Endodermal cell (in vitro differentiated cells): ENCODE measurements at regions not wholly inside any gene's neighbourhood (a gene's known extent, or its start where the extent isn't known, plus 50 kb on each side); places are given as distances from the start of the nearest gene placed in this dataset.

Experiments used
- DNase-seq: peaks from one replicate; pipeline ENCODE4 v3.0.0-alpha.2; 2017
- H3K27ac ChIP-seq: 2 replicates; pipeline ENCODE4 v1.5.1; 2013; ENCODE audit warnings: mild to moderate bottlenecking, low read depth, low read length, moderate library complexity
- H3K27me3 ChIP-seq: 2 replicates; pipeline ENCODE4 v1.6.1; 2013; ENCODE audit warnings: mild to moderate bottlenecking, low read length, moderate library complexity; ENCODE audit not compliant: insufficient read depth, control insufficient read depth, poor library complexity, severe bottlenecking
- H3K36me3 ChIP-seq: 2 replicates; pipeline ENCODE4 v1.7.0; 2013; ENCODE audit warnings: mild to moderate bottlenecking, low read length, moderate library complexity; ENCODE audit not compliant: control insufficient read depth, insufficient read depth
- H3K4me1 ChIP-seq: one replicate; pipeline ENCODE4 v1.7.0; 2013; ENCODE audit warnings: low read length; ENCODE audit not compliant: control insufficient read depth, insufficient read depth
- H3K4me3 ChIP-seq: 2 replicates; pipeline ENCODE4 v1.5.1; 2013; ENCODE audit warnings: mild to moderate bottlenecking, low read length, moderate library complexity
- H3K9ac ChIP-seq: 2 replicates; pipeline ENCODE4 v1.6.1; 2013; ENCODE audit warnings: mild to moderate bottlenecking, low read length, moderate library complexity; ENCODE audit not compliant: poor library complexity, severe bottlenecking; ENCODE audit errors: extremely low read depth
- H3K9me3 ChIP-seq: 2 replicates; pipeline ENCODE4 v1.6.1; 2013; ENCODE audit warnings: mild to moderate bottlenecking, low read length, moderate library complexity; ENCODE audit not compliant: control insufficient read depth
- H3K27ac Mint-ChIP-seq: 2 replicates; pipeline ENCODE4 v1.8.0; 2020; ENCODE audit warnings: mixed read lengths
- H3K27me3 Mint-ChIP-seq: 2 replicates; pipeline ENCODE4 v1.8.0; 2021; ENCODE audit warnings: mild to moderate bottlenecking, mixed read lengths; ENCODE audit not compliant: insufficient read depth
- H3K36me3 Mint-ChIP-seq: 2 replicates; pipeline ENCODE4 v1.8.0; 2020; ENCODE audit warnings: low read depth, mixed read lengths
- H3K4me1 Mint-ChIP-seq: 2 replicates; pipeline ENCODE4 v1.8.0; 2020; ENCODE audit warnings: mixed read lengths
- H3K4me3 Mint-ChIP-seq: 2 replicates; pipeline ENCODE4 v1.8.0; 2020; ENCODE audit warnings: mild to moderate bottlenecking, moderate library complexity, mixed read lengths
- H3K9me3 Mint-ChIP-seq: 2 replicates; pipeline ENCODE4 v1.8.0; 2020; ENCODE audit warnings: mild to moderate bottlenecking, mixed read lengths
- WGBS, 2 experiments: methylation state at CpG; one replicate each; pipeline versions ENCODE4 v1.1.5 to v1.1.7; 2013; ENCODE audit warnings: missing lambda C conversion rate in 2 of 2, mixed read lengths in 1 of 2; ENCODE audit not compliant: insufficient coverage in 1 of 2, insufficient read length in 1 of 2; 5-methylcytosine and 5-hydroxymethylcytosine counted together
- TF ChIP-seq, protein P1 (sequence below): fragments of 200-600 bp; sonication (generic); conservative IDR thresholded peaks from 2 replicates; pipeline ENCODE4 v1.5.0; 2021; ENCODE audit warnings: antibody characterized with exemption, mild to moderate bottlenecking

DNA sequence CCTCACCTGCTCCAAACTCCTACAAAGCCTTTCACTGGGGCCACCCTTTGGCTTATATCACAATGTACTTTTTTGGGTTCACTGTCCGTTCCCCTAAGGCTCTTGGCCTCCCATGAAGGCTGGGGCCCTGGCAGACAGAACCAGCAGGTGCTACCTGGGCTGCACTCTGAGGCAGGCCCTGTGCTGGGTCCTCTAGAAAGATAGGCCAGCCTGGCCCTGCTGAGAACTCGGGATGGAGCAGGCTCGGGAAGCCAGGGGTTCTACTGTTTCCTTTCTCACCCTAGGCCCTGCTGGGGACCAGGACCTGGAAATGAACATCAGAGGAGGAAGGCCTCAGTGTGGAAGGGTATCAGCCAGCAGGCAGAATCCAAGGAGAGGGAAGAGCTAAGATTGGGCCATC, 79.5 kb downstream of the MRPL14 start:
- TF ChIP-seq, protein P1, sequence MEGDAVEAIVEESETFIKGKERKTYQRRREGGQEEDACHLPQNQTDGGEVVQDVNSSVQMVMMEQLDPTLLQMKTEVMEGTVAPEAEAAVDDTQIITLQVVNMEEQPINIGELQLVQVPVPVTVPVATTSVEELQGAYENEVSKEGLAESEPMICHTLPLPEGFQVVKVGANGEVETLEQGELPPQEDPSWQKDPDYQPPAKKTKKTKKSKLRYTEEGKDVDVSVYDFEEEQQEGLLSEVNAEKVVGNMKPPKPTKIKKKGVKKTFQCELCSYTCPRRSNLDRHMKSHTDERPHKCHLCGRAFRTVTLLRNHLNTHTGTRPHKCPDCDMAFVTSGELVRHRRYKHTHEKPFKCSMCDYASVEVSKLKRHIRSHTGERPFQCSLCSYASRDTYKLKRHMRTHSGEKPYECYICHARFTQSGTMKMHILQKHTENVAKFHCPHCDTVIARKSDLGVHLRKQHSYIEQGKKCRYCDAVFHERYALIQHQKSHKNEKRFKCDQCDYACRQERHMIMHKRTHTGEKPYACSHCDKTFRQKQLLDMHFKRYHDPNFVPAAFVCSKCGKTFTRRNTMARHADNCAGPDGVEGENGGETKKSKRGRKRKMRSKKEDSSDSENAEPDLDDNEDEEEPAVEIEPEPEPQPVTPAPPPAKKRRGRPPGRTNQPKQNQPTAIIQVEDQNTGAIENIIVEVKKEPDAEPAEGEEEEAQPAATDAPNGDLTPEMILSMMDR: no peak
- no peak overlapping the region for H3K27ac Mint-ChIP-seq
- Histone ChIP-seq H3K4me1 (peaks cover 12% of the 10 kb centered on the region), H3K27ac (no peak overlapping the region), H3K9ac (no peak overlapping the region), H3K4me3 (no peak overlapping the region), H3K36me3 (no peaks in the 10 kb centered on the region), H3K27me3 (no peaks in the 10 kb centered on the region), H3K9me3 (no peaks in the 10 kb centered on the region)
- H3K4me1 Mint-ChIP-seq: peaks cover 17% of the 10 kb centered on the region
- H3K9me3 Mint-ChIP-seq: no peaks in the 10 kb centered on the region
- no peak overlapping the region for H3K4me3 Mint-ChIP-seq
- 88% methylated on average over 3 of the region's 3 CpGs; no CpG with 5 or more reads in 1 of the 2 experiments for WGBS, 2 experiments
- H3K36me3 Mint-ChIP-seq: no peaks in the 10 kb centered on the region
- no peak for DNase-seq
- peaks cover 3% of the 10 kb centered on the region for H3K27me3 Mint-ChIP-seq

DNA sequence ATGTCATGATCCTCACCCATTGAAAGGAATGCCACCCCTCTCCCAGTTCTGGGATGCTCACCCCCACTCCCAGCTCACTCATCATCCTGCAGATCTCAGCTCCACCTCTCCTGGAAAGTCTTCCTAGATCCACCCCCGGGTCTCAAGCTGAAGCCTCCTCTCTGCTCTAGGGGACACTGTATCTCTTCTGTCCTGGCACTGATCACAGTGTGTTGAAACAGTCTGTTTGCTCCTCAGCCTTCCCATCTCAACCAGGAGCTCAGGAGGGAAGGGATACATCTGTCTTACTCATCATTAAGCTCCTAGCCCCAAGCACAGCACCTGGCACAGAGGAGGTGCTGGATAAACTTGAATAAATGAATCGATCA, 80.1 kb downstream of the MRPL14 start:
- Histone ChIP-seq H3K9me3 (no peaks in the 10 kb centered on the region), H3K4me1 (peaks cover 16% of the 10 kb centered on the region), H3K4me3 (no peak overlapping the region), H3K9ac (no peak overlapping the region), H3K27ac (no peak overlapping the region), H3K36me3 (no peaks in the 10 kb centered on the region), H3K27me3 (no peaks in the 10 kb centered on the region)
- TF ChIP-seq, protein P1: no peak
- Mint-ChIP-seq H3K4me1 (peaks cover 17% of the 10 kb centered on the region), H3K27ac (no peak overlapping the region), H3K36me3 (no peaks in the 10 kb centered on the region), H3K9me3 (no peaks in the 10 kb centered on the region), H3K4me3 (no peak overlapping the region), H3K27me3 (peaks cover 3% of the 10 kb centered on the region)
- DNase-seq: no peak
- 90 to 94% methylated on average over 2 of the region's 2 CpGs for WGBS, 2 experiments

DNA sequence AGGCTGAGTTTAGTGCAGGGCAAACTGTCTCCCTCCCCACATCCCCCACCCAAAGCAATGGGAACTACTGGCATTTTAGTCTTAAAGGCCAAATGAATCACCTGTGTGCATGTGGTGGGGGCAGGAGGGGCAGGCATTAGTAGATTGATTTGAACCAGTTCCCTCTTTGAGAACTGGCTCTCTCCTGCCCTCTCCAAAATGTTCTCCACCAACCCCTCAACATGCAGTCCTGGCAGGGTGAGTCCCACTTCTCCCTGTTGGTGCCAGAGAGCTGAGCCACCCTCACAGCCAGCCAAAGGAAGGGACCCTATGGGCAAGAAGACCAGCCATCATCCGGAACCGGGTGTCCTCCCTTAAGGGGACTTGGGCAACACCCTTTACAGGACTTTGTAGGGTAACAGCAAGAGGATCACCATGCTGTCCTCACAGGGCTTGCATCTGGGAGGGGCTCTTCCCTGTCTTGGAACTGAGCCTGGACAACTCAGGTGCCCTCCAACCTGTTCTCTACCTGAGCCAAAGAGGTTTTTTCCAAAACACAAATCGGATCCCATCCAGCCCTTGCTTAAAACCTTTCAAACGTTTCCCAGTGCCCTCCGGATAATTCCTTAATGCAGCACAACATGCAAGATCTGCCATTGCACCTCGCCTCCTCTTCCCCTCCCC, 80.6 kb downstream of the MRPL14 start:
- peaks cover 18% of the 10 kb centered on the region for H3K4me1 Mint-ChIP-seq
- no peak overlapping the region for H3K27ac Mint-ChIP-seq
- Histone ChIP-seq H3K4me3 (no peak overlapping the region), H3K9ac (no peak overlapping the region), H3K9me3 (no peaks in the 10 kb centered on the region), H3K27ac (no peak overlapping the region), H3K4me1 (peaks cover 14% of the 10 kb centered on the region), H3K36me3 (no peaks in the 10 kb centered on the region), H3K27me3 (no peaks in the 10 kb centered on the region)
- peaks cover 3% of the 10 kb centered on the region for H3K27me3 Mint-ChIP-seq
- WGBS, 2 experiments: 81 to 82% methylated on average over 4 to 6 of the region's 6 CpGs
- TF ChIP-seq, protein P1: no peak
- DNase-seq: no peak
- no peaks in the 10 kb centered on the region for H3K9me3 Mint-ChIP-seq
- no peaks in the 10 kb centered on the region for H3K36me3 Mint-ChIP-seq
- H3K4me3 Mint-ChIP-seq: no peak overlapping the region
